Tongue (tissue), 1 donor: ENCODE measurements at regions not wholly inside any gene's neighbourhood (a gene's known extent, or its start where the extent isn't known, plus 50 kb on each side); places are given as distances from the start of the nearest gene placed in this dataset.
"Not testable (repeated sequence)": the region's sequence is repeated elsewhere in the genome, so short reads cannot be mapped to it uniquely, and the experiment has no call there.

ENCODE experiments used
- DNase-seq: peaks from one replicate; pipeline ENCODE4 v3.0.0-alpha.2; 2015

DNA sequence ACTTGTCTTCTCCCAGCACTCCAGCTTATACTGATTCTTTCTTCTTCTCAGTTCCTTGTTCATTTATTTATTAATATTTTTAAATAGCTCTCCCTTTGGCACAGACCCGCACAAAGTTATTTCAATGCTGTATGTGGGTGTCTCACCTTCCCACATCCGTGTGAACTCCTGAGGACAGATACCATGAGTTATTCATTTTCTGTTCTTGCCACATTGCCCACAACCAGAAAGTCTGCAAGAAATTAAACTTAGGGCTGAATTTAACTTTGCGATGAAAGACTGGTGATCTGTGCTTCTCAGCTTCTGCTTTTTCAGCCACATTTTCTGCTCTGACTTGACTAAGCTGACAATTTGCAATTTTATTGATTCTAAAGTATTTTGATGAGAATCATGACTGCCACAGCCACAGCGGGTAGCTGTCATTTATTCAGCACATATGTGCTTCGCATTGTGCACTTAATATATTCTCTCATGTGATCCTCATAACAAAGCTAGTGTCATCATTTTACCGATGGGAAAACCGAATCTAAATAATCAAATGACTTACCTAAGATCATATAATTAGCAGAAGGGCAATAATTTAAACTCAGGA lies 569.8 kb downstream of the EDEM1 start:
- no peak for DNase-seq

DNA sequence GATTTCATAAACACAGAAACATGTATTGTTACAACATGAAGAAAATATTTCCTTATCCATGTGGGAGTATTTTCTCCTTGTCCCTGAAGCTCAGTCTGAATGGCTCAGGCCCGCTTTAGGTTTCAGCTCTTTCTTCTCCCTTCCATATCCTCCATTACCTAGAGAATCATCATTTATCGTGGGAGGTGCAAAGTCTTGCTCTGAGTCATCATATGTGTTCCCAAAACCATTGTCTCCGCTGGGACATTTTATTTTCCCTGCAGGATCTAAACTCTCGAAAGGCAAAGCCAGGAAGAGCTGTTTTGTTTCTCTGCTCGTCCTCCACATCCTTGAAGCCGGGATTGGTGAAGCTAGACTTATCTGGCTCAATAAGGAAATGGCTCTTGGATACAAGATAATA lies 571.2 kb downstream of the EDEM1 start:
- DNase-seq = no peak

DNA sequence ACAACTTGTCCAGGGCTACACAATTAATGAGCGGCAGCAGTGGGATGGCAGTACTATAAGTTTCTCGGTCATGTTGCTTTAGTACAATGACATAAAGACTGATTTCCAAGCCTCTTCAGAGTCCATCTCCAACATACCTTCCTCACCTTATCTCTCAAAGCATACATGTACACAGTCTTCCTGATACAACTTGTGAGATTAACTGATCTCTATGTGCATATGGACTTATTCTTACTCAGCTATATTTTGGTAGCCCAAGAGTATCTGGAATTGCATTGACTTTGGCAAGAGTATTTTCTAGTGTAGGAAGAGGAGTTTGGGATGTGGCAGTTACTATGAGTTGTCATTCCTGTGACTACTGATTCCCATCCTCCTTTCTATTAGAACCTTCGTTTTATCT lies 575.0 kb downstream of the EDEM1 start:
- no peak for DNase-seq

DNA sequence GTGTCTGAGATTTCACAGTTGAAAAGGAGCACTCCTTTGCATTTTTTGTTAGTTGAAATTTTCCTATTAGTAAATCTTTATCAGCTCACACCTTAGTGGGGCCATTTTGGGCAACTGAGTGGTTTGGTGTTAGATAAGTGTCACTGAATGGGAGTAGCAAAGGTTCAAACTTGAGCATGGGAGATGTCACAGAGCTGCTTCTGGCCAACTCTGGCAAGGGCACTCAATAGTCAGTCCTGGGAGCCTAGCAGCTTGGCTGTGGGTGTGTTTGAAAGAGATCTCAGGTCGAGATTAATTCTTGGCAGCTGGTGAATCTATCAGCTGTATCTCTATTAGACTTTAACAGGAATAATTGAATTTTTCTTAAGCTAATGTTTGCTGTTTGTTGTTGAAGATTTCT lies 579.3 kb downstream of the EDEM1 start:
- DNase-seq = no peak

DNA sequence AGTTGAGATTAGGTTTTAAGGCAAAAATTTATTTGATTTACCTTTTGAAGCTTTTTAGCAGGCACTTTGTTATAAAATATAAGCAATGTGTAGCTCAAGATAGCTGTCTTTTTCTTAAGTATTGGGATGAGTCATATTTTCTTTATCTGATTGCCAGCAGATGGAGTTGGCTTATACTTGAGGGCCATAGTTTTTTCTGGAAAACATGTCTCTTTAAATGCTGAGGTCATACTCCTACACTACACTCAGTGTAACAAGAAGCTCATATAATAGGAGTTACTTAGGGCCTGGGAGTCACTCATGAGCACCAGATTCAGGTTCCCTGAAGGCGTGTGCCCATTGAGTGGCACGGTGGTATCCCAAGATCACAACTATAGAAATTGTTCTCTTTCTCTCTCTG lies 579.8 kb downstream of the EDEM1 start:
- DNase-seq = no peak

DNA sequence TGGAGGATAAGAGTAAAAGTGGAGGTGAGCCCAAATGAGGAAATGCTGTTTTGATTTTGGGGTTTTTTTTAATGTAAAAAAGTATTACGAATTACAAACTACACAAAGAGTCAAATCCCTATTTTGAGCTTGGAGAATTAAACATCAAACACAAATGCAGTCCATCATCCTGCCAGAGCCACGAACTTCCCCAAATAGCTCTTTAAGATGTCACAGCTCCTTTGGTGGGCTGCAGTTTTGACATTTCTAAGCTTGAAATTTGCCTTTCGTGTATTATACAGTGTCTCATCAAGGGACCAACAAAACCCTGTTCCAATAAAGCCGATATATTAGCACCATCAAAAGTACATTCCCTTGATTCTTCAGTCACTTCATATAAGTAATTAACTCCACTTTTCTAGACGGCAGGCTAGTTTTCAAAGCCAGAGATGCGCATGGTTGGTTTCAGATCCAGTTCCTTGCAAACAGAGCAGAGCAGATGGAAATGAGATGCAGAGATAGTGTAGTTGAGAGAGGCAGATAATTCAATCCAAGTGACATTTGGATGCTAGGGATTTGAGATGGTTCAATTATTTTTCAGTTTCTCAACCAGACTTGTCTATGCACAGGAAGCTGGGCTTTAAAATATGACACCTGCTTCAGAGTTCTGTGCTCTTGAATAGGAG lies 580.9 kb downstream of the EDEM1 start:
- DNase-seq = no peak

DNA sequence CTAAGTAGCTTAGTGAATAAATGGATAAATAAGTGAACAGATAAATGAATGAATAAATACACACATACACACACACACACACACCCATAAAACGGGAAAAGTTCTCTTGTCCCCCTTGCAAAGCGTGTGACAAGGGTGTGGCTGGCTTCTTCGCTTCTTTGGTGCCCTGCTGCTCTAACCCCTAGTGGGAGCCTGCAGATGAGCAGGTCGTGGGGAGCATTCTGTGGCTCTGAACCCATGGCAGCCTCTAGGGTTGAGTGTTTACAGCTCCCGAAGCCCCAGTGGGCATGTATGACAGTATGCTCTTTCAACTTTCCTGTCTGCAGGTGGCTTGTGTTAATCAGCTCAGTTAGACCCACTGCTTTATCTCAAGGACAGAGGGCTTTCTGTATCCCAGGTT lies 582.3 kb downstream of the EDEM1 start:
- DNase-seq = no peak

DNA sequence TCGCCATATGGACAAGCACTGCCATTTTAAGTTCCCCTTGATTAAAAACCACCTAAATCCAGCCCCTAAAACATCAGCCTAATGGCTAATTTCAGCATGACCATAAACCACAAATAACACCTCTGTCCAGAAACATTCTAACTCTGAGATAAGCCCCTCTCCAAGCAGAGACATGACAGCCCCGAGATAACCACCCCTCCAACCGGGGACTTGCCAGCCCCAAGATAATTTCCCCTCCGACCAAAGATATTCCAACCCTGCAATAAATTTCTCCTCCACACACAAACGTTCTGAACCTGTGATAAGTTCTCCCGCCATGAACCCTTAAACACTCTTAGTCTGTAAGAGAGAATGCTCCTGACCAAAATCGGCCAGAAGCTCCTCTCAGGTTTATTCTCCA lies 586.8 kb downstream of the EDEM1 start:
- no peak for DNase-seq

DNA sequence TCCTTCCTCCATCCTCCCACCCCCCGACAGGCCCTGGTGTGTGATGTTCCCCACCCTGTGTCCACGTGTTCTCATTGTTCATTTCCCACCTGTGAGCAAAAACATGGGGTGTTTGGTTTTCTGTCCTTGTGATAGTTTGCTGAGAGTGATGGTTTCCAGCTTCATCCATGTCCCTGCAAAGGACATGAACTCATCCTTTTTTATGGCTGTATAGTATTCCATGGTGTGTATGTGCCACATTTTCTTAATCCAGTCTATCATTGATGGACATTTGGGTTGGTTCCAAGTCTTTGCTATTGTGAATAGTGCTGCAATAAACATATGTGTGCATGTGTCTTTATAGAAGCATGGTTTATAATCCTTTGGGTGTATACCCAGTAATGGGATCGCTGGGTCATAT lies 587.6 kb downstream of the EDEM1 start:
- DNase-seq = not testable (repeated sequence)

DNA sequence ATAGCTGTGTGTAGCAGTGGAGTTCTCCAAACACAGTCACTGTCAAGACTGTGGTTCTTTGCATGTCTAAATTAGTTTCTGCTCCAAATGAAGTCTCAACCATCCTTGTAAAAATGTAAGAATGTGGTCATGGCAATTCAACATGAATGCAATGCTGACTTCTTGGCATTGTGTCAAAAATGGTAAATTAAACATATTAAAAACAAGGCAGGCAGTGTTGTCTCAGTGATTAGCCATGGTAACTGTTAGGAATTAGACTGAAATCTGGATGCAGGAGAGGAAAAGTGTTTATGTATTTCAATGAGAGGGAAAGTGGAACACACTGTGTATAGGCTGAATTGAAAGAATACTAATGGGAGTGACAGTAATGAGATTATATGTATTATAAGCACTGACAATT lies 597.2 kb downstream of the EDEM1 start:
- DNase-seq = peak; percentile 45

DNA sequence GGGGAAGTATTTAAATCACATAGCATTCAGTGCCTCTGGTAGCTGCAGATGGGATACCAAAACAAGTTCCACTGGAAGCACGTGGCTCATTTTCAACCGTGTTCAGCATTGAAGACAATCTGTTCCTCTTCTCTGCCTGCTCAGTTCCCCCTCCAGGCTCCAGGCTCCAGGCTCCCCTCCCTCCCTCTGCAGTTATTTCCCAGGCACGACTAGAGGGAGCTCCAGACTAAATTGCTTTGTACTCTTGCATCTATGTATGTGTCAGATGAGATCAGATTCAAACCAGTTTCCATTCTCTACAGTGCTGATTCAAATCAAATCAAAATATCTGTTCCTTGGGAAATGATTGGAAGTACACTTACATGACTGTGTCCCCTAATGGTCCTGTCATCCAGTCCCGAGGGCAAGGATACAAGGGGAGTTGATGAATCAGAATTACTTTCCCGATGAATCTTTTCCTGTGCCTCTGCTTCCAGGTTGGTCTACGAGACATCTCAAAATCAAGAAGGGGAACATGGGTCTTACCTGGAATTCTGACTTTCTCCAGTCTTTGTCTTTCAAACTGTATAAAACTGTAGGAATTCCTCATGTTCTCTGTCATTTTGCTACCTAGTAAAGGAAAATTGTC lies 600.5 kb downstream of the EDEM1 start:
- DNase-seq = peak; percentile 75

DNA sequence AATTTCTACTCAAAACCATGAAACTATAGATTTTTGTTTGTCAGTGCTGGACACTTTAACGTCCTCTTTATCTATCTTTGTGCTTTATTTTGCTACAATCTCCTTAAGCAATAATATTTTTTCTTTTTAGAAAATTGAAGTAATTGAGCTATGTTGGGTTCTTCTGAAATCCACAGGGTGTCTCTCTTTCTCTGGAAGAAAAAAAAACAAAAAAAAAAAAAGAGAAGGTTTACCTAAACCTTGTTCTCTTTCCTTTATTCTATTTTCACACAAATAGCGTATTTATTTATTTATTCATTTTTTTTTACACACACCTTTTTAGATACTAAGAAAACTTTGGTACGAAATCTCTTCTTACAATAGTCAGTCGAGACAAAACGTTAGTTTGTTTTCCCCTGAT lies 601.0 kb downstream of the EDEM1 start:
- DNase-seq = no peak

DNA sequence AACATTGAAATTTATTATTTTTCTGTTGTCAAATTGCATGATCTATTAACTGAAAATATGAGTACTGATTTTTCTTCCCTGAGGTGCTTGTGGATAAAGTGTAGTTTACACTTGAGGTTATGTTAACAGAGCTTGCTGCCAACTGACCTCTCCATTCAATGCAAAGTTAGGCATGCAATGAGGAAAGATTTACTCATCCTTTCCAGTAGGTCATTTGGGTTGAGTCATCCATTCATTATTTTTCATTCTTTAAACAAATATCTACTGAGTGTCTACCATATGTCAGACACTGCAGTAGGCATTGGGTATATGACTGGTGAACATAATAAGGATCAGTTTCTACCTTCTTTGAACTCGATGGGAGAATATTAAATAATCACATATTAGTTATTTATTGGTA lies 604.1 kb downstream of the EDEM1 start:
- DNase-seq = no peak

DNA sequence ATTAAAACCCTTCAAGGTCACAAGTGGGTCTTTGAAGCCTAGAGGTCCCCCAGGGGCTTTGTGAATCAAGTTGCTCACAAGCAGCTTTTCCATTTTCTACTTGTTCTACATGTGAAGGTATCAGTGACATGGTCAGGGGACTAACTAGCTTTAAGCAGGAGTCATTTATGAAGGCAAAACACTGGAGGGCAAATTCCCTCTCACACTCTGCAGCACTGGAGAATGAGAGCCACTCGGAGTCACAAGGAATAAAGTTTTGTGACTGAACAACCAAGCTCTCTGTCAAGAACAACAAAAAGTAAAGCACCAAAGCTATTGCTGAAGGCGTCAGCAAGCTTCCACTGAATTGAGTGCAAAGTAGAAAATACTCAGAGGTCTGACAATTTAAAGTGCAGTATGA lies 609.0 kb downstream of the EDEM1 start:
- DNase-seq = no peak

DNA sequence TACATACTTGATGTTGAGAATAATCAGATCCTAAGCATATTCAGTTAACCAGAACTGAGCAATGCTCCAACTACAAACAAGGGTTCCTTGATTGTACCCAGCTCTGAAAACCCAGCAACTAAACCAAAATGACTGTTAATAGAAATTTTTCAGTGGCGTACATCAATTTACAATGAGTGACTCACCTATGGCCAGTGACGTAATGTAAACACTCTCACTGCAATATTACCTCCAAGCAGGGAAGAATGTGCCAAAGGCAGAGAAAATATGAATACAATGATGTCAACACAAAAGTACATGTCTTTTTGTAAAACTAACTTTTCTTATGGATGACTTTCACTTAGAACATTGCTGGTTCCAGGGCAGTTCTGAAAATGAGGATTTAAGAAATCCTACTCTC lies 611.3 kb downstream of the EDEM1 start:
- DNase-seq = no peak

DNA sequence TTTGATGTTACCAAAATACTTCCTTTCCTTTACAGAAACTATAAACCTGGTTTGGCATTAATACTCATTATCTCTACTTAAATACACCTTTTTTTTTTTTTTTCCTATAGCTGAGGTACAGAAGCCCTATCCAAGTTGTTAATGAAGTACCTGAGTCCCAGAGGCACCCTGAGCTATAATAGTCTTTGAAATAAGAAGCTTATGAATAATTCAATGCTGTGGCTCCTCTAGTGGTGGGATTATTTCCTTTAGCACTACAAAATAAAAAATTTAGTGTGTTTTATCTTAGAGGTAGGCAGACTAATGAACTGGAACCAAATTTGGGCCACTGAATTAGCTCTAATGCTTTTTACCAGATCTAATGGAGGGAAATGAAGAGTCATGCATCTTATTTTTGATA lies 611.9 kb downstream of the EDEM1 start:
- no peak for DNase-seq

DNA sequence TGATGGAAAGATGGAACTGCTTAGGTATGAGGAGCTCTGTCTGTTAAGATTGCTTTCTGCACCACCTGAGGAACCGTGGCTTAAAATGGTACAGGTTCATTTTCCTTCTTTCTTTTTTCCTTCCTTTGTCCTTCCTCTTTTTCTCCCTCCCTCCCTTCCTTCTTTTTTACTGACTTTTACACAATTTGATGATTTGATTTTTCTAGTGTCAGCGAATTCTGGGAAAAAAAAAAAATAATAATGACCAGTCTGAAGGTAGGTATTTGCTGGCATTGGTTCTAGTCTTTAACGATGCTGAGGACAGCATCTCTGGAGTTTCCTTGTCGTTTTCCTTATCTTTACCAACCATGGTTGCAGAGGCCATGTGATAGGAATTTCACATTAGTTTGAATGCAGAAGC lies 613.5 kb downstream of the EDEM1 start:
- DNase-seq = no peak

DNA sequence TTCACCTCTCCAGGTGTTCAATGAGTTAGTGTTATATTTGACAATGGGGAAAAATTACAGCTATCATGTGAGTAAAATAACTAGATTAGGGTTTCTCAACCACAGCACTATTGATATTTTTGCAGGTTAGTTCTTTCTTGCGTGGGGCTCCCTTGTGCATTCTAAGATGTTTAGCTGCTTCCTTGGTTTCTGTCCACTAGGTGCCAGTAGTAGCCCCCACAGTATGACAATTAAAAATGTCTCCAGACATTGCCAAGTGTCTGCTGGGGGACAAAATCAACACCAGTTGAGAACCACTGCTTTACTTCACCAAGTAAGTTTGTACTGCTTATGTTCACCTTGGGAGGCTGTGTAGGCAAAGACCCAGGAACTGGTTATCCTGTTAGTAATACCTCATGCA lies 618.7 kb downstream of the EDEM1 start:
- DNase-seq = no peak

DNA sequence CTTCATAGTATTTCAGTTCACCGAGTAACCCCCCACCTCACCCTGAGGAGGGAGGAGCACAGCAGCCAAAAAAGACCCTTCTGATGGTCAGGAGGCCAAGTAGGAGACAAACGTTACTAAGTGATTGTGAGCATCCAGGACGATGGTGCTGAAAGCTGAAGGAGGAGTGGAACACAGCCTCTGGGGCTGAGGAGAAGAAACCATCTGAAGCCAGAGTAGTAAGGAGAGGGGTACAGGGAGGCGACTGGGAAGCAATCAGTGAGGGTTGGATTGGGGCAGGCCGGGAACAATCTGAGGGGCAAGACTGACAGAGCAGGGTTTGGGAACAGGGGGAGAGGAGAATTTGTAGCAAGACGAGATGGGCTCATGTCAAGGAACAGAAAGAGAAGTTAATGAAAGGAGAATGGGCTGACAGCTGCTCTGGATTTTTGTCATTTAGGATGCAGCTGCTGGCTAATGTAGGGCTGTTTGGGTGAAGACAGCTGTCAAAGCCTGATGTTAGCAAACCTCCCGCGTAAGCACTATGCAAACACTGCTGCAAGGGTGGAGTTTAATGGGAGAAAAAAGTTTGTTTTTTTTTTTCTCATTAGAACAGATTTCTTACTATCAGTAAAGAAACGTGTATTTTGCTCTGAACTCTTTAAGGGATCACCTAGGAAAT lies 622.2 kb downstream of the EDEM1 start:
- DNase-seq = peak; percentile 76

DNA sequence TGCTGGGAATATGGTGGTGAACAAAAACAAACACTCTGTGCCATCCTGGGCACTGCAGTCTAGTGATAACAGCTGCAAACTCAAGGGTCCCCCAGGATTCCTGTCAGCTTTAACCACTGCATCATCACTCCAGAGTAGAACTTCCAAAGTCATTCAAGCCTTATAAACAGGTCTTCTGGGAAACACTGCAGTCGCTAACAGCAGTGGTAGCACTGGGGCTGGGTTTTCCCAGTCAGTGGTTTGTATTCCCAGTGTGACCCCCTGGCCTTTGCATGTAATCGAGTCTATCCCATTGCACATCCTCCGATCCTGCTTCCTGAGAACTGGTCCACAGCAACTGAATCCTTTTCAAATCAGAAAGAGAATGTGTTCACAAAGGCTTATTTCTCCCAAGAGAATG lies 623.5 kb downstream of the EDEM1 start:
- peak; percentile 21 for DNase-seq

DNA sequence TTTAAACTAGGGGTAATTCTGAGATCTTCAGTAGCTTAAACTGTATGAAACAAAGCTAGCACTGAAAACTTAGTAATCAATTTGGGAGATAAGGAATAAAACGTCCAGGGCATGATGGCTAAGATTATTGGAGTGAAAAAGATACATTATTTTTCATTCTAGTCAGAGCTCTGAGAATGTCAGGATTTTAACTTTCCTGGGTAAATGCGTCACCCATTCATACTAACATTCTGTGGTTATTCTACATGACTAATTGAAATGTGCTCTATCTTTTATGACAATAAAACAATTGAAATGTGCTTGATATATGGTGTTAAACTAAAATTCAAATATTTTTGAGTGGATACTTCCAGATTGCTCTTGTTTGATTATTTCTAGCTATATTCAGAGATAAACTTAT lies 626.0 kb downstream of the EDEM1 start:
- DNase-seq = no peak

DNA sequence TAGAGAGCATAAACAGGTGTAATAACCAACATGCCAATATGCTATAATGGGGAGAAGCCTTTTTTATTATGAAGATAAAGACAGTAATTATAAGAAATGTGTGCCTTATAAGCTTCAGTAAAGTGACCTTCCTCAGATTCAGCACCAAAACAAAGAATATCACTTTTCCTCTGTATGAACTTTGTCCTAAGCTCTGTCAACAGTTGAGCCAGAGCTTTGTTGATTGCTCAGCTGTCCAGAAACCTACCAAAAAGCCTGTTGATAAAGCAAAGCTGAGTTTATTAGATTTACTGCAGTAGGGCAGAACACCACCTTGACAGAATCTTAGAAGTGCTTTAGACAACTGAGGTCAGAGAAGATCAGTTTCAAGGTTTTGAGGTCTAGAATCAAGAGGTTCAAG lies 635.3 kb downstream of the EDEM1 start:
- DNase-seq = no peak

DNA sequence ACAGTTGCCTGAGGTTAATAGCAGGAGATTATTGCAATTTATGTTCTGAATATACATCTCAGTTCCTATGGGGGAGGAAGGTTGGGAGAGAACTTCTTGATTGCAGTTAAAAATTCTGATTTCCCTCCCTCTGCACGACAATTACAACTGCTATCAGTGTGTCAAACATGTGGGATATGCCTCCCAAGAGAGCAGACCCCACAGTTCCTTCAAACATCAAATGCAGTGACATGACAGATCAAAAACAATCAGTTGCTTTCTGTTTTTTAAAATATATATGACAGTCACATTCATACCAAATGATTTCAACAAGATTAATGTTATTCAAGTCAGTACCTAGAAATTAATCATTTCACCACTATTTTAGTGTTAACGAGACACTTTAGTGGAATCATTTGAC lies 639.0 kb downstream of the EDEM1 start:
- DNase-seq = no peak

DNA sequence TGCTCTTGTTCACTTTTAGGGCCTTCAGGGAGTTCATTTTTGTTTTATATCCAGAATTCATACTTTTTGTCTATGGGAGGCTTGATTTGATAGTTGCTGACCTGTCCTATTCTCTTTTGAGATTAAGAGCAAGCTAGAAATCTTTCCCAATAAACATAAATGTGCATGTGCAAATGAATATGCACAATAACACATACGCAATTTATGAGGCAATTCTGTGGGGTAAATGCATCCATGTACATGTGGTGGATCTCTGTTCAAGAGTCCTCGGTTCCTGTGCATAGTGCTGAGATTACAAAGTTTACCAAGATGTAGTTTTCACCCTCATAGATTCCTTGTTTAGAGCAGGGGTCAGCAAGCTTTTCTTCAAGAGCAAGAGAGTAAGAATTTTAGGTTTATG lies 640.7 kb downstream of the EDEM1 start:
- DNase-seq = no peak
